Esophagus muscularis mucosa (tissue), 4 donors: ENCODE measurements at regions not wholly inside any gene's neighbourhood (a gene's known extent, or its start where the extent isn't known, plus 50 kb on each side); places are given as distances from the start of the nearest gene placed in this dataset.
"Not testable (repeated sequence)": the region's sequence is repeated elsewhere in the genome, so short reads cannot be mapped to it uniquely, and the experiment has no call there.

Experiments used
- DNase-seq: peaks from one replicate; pipeline ENCODE4 v3.0.0-alpha.2; 2017; ENCODE audit errors: extremely low spot score
- H3K27ac ChIP-seq, 4 donors: fragments of 200-600 bp; sonication (generic); replicated peaks in 1 of 4; 1 replicate in 3 of 4; 2 replicates in 1 of 4; pipeline ENCODE4 v1.5.1; 2016 to 2019; ENCODE audit warnings: mild to moderate bottlenecking in 1 of 4
- H3K27me3 ChIP-seq, 4 donors: fragments of 200-600 bp; sonication (generic); one replicate each; pipeline versions ENCODE4 v1.5.1 to v1.6.0; 2016 to 2019
- H3K36me3 ChIP-seq, 4 donors: fragments of 200-600 bp; sonication (generic); one replicate each; pipeline ENCODE4 v1.5.1; 2016 to 2019
- H3K4me1 ChIP-seq, 4 donors: fragments of 200-600 bp; sonication (generic); one replicate each; pipeline ENCODE4 v1.5.1; 2016 to 2019
- H3K4me3 ChIP-seq, 4 donors: fragments of 200-600 bp; sonication (generic); 1 replicate in 2 of 4; 2 replicates in 2 of 4; pipeline ENCODE4 v1.5.1; 2016 to 2019; ENCODE audit warnings: mild to moderate bottlenecking in 4 of 4, moderate library complexity in 1 of 4
- H3K9me3 ChIP-seq, 4 donors: fragments of 200-600 bp; sonication (generic); 1 replicate in 3 of 4; 2 replicates in 1 of 4; pipeline ENCODE4 v1.5.1; 2016 to 2019
- CTCF ChIP-seq, 3 experiments: fragments of 200-600 bp in 2 of 3; fragments of 450-650 bp in 1 of 3; sonication (generic) in 2 of 3; IDR thresholded peaks; one replicate each; pipeline ENCODE4 v1.5.1; 2017 to 2019; ENCODE audit warnings: antibody characterized with exemption in 3 of 3, mild to moderate bottlenecking in 2 of 3, moderate library complexity in 1 of 3
- WGBS: methylation state at CpG from one replicate; pipeline ENCODE4 v1.1.5; 2018; 5-methylcytosine and 5-hydroxymethylcytosine counted together
- intact Hi-C: fragments of 100-400 bp; cut with DNase I; formaldehyde crosslinking; loops from one replicate; pipeline ENCODE4 v1.15.1; 2023

GRCh38 chr2:132349092-132349687 is 67.4 kb upstream of the GPR39 start:
- TF ChIP-seq CTCF (IDR thresholded peaks at IDR 0.05) = peak; percentile 42 to 66 (median 47)
- peaks cover 0 to 23% (median 4%) of the 10 kb centered on the region in 4 donors for H3K4me1 ChIP-seq
- H3K27ac ChIP-seq, H3K9me3 ChIP-seq, H3K4me3 ChIP-seq, intact Hi-C loops, H3K27me3 ChIP-seq, H3K36me3 ChIP-seq, DNase-seq: not testable (repeated sequence)
- WGBS = 41% methylated on average over 8 of the region's 8 CpGs

GRCh38 chr2:132351668-132352067 is 64.9 kb upstream of the GPR39 start:
- intact Hi-C loops, H3K27ac ChIP-seq, H3K27me3 ChIP-seq, DNase-seq, H3K9me3 ChIP-seq, H3K36me3 ChIP-seq: not testable (repeated sequence)
- Histone ChIP-seq H3K4me3 (peak overlapping the region in 3 of 4 donors; percentile 60 to 63 (median 61)), H3K4me1 (peaks cover 0 to 23% (median 4%) of the 10 kb centered on the region in 4 donors)
- 67% methylated on average over 4 of the region's 4 CpGs for WGBS

- H3K9me3 ChIP-seq, H3K27me3 ChIP-seq, DNase-seq, H3K36me3 ChIP-seq, intact Hi-C loops: not testable (repeated sequence)
- H3K4me1 ChIP-seq = peaks cover 0 to 23% (median 4%) of the 10 kb centered on the region in 4 donors
- H3K27ac ChIP-seq = peak overlapping the region in 3 of 4 donors; percentile 54 to 78 (median 75)
- no CpG with 5 or more reads among the region's 44 CpGs for WGBS
- H3K4me3 ChIP-seq = peak overlapping the region; percentile 58 to 63 (median 60)
These were observed 64.1 kb upstream of the GPR39 start for GRCh38 chr2:132352481-132353001.

- 0% methylated on average over 1 of the region's 32 CpGs for WGBS
- H3K27ac ChIP-seq = peak overlapping the region; percentile 54 to 78 (median 67)
- H3K9me3 ChIP-seq, intact Hi-C loops, DNase-seq, H3K36me3 ChIP-seq, H3K27me3 ChIP-seq: not testable (repeated sequence)
- peaks cover 0 to 19% (median 4%) of the 10 kb centered on the region in 4 donors for H3K4me1 ChIP-seq
- peak overlapping the region; percentile 58 to 63 (median 60) for H3K4me3 ChIP-seq
These were observed 63.2 kb upstream of the GPR39 start for GRCh38 chr2:132353380-132353779.

GRCh38 chr2:132360964-132361363 is 55.6 kb upstream of the GPR39 start:
- H3K9me3 ChIP-seq = peaks cover 0 to 11% (median 3%) of the 10 kb centered on the region in 4 donors
- WGBS = 85% methylated on average over 18 of the region's 19 CpGs
- DNase-seq, H3K27me3 ChIP-seq, H3K36me3 ChIP-seq, H3K4me1 ChIP-seq, H3K27ac ChIP-seq, H3K4me3 ChIP-seq, intact Hi-C loops: not testable (repeated sequence)

GRCh38 chr2:132361498-132361897 is 55.1 kb upstream of the GPR39 start:
- 73% methylated on average over 9 of the region's 16 CpGs for WGBS
- DNase-seq, intact Hi-C loops, H3K27me3 ChIP-seq, H3K36me3 ChIP-seq, H3K4me3 ChIP-seq, H3K4me1 ChIP-seq, H3K27ac ChIP-seq: not testable (repeated sequence)
- peaks cover 0 to 11% (median 3%) of the 10 kb centered on the region in 4 donors for H3K9me3 ChIP-seq

GRCh38 chr2:132363352-132363751 is 53.3 kb upstream of the GPR39 start:
- not testable (repeated sequence) for H3K27ac ChIP-seq
- 77% methylated on average over 2 of the region's 2 CpGs for WGBS

GRCh38 chr2:132365963-132366362 is 50.6 kb upstream of the GPR39 start:
- H3K4me3 ChIP-seq, H3K36me3 ChIP-seq, H3K27me3 ChIP-seq, intact Hi-C loops, H3K4me1 ChIP-seq, H3K27ac ChIP-seq, DNase-seq: not testable (repeated sequence)
- H3K9me3 ChIP-seq = peaks cover 0 to 11% (median 3%) of the 10 kb centered on the region in 4 donors
- WGBS = 74% methylated on average over 2 of the region's 3 CpGs

More at GRCh38 chr2:132363352-132363751, 53.3 kb upstream of the GPR39 start:
- H3K4me1 ChIP-seq, H3K4me3 ChIP-seq, DNase-seq, H3K27me3 ChIP-seq, H3K36me3 ChIP-seq, intact Hi-C loops: not testable (repeated sequence)
- peaks cover 0 to 11% (median 3%) of the 10 kb centered on the region in 4 donors for H3K9me3 ChIP-seq
